ENCODE measurements at regions not wholly inside any gene's neighbourhood (a gene's known extent, or its start where the extent isn't known, plus 50 kb on each side); places are given as distances from the start of the nearest gene placed in this dataset.

- no peak for TF ChIP-seq CTCF (IDR thresholded peaks at IDR 0.05; ENCODE audit: insufficient read depth, low read depth, low read length)
- TF ChIP-seq EZH2 (IDR thresholded peaks at IDR 0.05; ENCODE audit: insufficient read depth, low read length) = no peak
These were observed 133.7 kb downstream of the TMEM30B start for GRCh38 chr14:61147381-61147821.

Measured in astrocyte (in vitro differentiated cells and primary cell).